GOT3 (cell line): ENCODE measurements at regions not wholly inside any gene's neighbourhood (a gene's known extent, or its start where the extent isn't known, plus 50 kb on each side); places are given as distances from the start of the nearest gene placed in this dataset.

Experiments used
- DNase-seq: peaks from one replicate; lab custom pipeline; 2025; ENCODE audit warnings: mixed read lengths; lab: John Stamatoyannopoulos, UW

DNA sequence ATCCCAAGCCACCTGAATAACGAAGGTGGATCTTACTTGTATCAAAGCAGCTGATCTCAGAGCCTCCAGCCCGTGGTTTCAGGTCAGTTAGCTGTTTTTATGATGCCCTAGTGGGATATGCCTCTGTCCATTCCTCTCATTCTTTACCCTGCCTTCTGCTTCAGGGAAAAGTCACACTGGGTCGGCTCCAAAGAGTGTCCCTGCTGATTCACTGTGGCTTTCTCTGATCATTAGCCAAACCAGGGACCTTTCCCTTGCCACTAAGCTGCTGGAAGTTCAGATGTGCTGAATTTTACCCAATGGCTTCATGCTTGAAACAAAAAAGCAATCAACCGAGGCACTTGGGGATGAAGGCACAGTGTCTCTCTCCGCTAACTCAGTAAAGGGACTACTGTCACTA is 170.2 kb upstream of the SALL1 start:
- no peak for DNase-seq

- DNase-seq, result no peak
Observed at GRCh38 chr16:51317575-51317974, 166.5 kb upstream of the SALL1 start.

GRCh38 chr16:51313198-51313597 is 162.1 kb upstream of the SALL1 start:
- DNase-seq, result no peak

DNA sequence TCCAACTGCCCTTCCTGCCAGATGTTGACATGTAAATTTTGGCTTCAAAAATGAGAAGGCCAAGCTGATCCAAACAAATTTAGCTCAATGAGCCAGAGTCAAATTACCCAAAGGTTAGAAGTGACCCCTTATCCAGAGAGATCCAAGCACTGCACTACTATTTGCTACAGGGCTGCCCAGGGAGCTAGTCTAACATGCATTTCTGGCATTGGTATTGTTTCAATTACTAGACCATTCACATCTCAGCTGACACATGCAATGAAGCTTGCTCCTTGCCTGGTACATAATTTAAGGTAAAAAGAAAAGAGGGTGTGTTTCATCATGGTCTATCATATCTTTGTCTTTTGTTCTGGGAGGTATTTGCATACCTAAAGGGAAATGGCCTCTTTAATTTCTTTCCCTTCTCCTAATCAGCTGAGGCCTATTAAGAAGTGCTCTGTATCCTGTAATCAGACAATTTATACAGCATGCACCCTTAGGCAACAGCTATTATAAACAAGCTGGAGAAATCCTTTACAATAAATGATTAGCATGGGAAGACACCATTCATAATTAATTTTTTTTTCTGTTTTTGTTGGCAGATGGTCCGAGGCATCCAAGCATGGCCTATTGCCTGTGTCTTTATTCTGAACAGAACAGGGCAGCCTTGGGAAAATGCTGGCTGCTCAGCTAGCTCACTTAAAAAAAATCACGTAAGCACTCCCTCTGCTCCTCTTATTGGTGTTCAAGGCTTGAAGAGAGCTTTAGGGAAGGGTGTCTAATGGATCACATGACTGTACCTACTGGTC is 161.5 kb upstream of the SALL1 start:
- DNase-seq, result no peak

DNA sequence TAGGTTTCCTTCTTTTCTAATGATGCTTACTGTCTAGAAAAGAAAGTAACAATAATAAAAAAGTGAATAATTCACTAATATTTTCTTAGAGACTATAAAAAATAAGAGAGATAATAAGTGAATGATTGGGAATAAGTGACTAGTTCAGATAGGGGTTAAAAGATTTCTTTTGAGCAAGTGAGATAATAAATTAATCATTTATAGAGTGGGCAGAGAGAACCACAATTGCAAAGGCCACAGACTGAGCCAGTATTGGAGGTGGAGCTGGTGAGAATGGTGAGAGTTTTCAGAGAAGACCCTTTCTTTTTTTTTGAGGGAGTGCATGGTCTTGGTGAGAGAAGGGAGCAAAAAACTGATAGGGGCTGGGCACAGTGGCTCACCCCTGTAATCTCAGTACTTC is 159.1 kb upstream of the SALL1 start:
- DNase-seq, result no peak

DNA sequence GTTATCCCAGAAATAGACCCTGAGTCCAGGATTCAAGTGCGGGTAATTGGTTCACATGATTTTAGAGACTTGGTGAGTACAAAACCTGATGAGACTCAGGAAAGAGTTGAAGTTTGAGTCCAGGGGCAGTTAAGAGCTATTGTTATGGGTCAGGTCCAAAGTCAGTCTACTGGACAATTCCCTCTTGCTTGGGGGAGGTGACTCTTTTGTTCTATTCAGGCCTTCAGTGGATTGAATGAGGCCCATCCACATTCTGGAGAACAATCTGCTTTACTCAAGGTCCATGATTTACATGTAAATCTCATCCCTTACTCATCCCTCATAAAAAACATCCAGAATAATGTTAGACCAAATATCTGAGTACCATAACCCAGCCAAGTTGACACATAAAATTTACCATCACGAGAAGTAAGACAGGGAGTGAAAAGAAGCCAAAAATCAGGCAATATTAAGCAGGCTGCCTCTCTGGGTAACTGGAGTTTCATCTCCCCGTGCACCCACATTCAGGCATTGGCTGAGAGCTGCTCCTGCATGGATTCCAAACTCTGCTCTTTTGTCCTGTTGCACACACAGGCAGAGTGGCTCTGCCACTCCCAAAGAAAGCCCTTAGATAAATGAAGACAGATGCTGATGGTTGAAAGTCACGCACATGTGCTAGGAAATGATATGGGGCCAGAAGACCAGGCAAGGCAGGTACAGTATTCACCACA is 156.0 kb upstream of the SALL1 start:
- no peak for DNase-seq

DNA sequence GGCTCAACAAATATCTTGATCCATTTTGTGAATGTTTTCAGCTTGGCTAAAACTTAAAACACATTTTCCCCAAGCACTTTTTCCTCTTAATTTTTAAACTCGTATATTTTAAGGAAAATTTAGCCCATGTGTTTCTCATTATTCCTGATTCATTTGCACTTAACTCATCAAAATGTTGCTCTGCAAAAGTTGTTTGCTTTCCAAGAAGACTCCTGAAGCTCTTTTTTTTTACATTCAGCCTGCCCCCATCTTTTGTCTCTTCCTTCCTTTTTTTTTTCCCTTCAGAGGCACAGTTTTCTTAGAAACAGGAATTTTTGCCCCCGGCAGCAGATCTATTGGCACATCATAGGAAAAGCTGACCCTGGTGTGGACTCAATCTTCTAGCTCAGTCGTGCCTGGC is 155.0 kb upstream of the SALL1 start:
- DNase-seq, result no peak

GRCh38 chr16:51305337-51305736 is 154.3 kb upstream of the SALL1 start:
- no peak for DNase-seq

GRCh38 chr16:51302042-51302441 is 151.0 kb upstream of the SALL1 start:
- no peak for DNase-seq

- no peak for DNase-seq
Observed at GRCh38 chr16:51298800-51299199, 147.7 kb upstream of the SALL1 start.

GRCh38 chr16:51290442-51291285 is 139.6 kb upstream of the SALL1 start:
- DNase-seq, result no peak

GRCh38 chr16:51289336-51289735 is 138.3 kb upstream of the SALL1 start:
- no peak for DNase-seq

- no peak for DNase-seq
Observed at GRCh38 chr16:51287121-51287755, 136.2 kb upstream of the SALL1 start.

DNA sequence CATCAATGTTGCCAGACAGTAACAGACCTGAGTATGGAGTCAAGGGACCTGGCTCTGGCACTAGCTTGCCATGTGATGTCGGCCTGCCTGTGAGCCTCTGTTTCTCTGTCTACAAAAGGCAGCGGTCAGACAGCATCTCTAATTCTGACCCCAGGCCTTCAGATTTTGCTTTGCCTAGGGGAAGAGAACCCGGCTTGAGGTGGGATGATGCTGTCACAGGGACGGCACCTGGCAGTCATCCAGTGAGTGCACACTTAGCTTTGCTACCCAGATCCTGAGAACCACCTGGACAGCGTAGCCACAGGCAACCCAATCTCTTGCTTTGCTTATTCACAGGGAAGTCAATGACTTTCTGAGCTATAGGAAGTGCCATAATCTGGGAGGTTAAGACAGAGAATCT is 135.2 kb upstream of the SALL1 start:
- no peak for DNase-seq

DNA sequence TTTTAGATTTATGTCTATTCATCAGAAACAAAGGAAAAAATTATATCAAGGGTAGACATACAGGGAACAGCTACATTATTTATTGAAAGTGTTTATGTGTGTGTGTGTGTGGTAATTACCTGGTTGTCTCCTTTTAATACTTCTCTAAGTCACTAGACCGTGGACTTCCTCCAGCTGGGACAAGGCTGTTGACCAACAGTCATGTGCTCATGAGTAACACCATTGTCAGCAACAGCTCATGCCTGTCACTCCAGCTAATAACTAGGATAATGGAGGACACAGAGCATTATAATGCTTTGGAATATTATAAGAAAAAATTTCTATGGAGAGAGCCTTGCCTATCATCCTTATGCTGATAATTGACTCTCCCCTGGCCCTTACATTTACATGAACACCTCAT is 125.3 kb upstream of the SALL1 start:
- no peak for DNase-seq

DNA sequence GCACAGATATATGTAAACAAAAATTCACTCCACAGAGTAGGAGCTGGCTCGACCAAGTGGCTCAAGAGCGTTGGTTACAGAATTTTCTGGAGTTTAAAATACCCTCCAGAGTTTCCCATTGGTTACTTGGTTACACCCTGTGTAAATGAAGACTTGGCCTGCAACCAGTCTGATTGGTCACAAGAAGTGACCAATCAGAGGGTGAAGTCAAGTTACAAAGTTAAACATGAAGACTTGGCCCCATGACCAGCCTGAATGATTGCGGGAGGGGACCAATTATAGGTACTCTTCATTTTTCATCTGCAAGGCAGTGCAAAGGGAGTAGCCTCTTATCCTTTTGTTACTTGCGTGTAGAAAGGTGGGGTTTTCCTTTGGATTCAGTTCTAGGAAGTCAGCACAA is 121.3 kb upstream of the SALL1 start:
- no peak for DNase-seq

- no peak for DNase-seq
Observed at GRCh38 chr16:51271156-51271701, 120.2 kb upstream of the SALL1 start.

- DNase-seq, result no peak
Observed at GRCh38 chr16:51268237-51268636, 117.2 kb upstream of the SALL1 start.

DNA sequence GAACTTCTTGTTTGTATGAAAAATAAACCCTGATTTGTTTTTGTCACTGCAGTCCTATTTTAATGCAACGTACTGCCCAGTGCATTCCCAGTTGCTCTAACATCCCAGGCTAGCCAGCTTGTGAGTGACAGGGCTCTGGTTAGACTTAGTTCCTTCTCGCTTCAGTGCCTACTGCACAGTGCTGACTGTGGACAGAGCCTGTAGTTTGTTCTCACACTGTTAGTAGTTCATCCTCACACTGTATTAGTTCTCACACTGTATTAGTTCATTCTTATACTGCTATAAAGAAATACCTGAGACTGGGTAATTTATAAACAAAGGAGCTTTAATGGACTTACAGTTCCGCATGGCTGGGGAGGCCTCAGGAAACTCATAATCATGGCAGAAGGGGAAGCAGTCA is 116.6 kb upstream of the SALL1 start:
- no peak for DNase-seq

- no peak for DNase-seq
Observed at GRCh38 chr16:51262428-51262827, 111.4 kb upstream of the SALL1 start.

DNA sequence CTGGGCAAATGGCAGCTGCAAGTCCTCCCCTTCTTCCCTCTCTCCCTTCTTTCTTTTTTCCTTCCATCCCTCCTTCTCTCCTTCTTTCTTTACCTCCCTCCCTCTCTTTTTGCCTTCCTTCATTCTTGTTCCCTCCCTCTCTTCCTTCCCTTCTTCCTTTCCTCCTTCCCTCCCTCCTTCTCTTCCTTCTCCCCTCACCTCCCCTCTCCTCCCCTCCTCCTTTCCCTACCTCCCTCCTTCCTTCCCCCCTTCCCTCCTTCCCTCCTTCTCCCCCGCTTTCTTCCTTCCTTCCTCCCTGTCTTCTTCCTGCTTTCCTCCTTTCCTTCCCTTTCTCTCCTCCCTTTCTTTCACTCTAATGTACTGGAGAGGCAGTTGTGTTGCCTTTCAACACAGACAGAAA is 110.8 kb upstream of the SALL1 start:
- no peak for DNase-seq
